Non-pigmented ciliary epithelial cell (primary cell): ENCODE measurements at regions not wholly inside any gene's neighbourhood (a gene's known extent, or its start where the extent isn't known, plus 50 kb on each side); places are given as distances from the start of the nearest gene placed in this dataset.
"Not testable (repeated sequence)": the region's sequence is repeated elsewhere in the genome, so short reads cannot be mapped to it uniquely, and the experiment has no call there.

Source experiments
- DNase-seq: peaks from one replicate; pipeline ENCODE4 v3.0.0-alpha.2; 2010; ENCODE audit warnings: low read depth

GRCh38 chr1:233722212-233722979 is 108.5 kb downstream of the KCNK1 start:
- DNase-seq, result no peak

GRCh38 chr1:233723387-233723786 is 109.5 kb downstream of the KCNK1 start:
- DNase-seq, result no peak

GRCh38 chr1:233724131-233724631 is 110.3 kb downstream of the KCNK1 start:
- not testable (repeated sequence) for DNase-seq

- DNase-seq, result no peak
Measured at GRCh38 chr1:233725423-233725822, 111.5 kb downstream of the KCNK1 start.

- DNase-seq, result no peak
Measured at GRCh38 chr1:233728721-233729120, 114.8 kb downstream of the KCNK1 start.

- no peak for DNase-seq
Measured at GRCh38 chr1:233730380-233730779, 116.5 kb downstream of the KCNK1 start.

GRCh38 chr1:233730809-233731208 is 116.9 kb downstream of the KCNK1 start:
- no peak for DNase-seq

- no peak for DNase-seq
Measured at GRCh38 chr1:233732206-233732605, 118.3 kb downstream of the KCNK1 start.

GRCh38 chr1:233734456-233734855 is 120.5 kb downstream of the KCNK1 start:
- no peak for DNase-seq

GRCh38 chr1:233735331-233735730 is 121.4 kb downstream of the KCNK1 start:
- no peak for DNase-seq

- DNase-seq, result no peak
Measured at GRCh38 chr1:233735847-233736246, 121.9 kb downstream of the KCNK1 start.

- DNase-seq, result no peak
Measured at GRCh38 chr1:233737341-233737740, 123.4 kb downstream of the KCNK1 start.

GRCh38 chr1:233738396-233738795 is 124.5 kb downstream of the KCNK1 start:
- no peak for DNase-seq

- DNase-seq, result no peak
Measured at GRCh38 chr1:233738850-233739249, 124.9 kb downstream of the KCNK1 start.

GRCh38 chr1:233744779-233745513 is 131.0 kb downstream of the KCNK1 start:
- no peak for DNase-seq

- no peak for DNase-seq
Measured at GRCh38 chr1:233750139-233750538, 136.2 kb downstream of the KCNK1 start.

GRCh38 chr1:233759665-233760064 is 144.8 kb upstream of the SLC35F3 start:
- DNase-seq, result no peak

- DNase-seq, result not testable (repeated sequence)
Measured at GRCh38 chr1:233764304-233764703, 140.2 kb upstream of the SLC35F3 start.

GRCh38 chr1:233777566-233777965 is 126.9 kb upstream of the SLC35F3 start:
- no peak for DNase-seq

- no peak for DNase-seq
Measured at GRCh38 chr1:233780049-233780448, 124.4 kb upstream of the SLC35F3 start.

GRCh38 chr1:233782937-233783586 is 121.4 kb upstream of the SLC35F3 start:
- no peak for DNase-seq

GRCh38 chr1:233787599-233787998 is 116.9 kb upstream of the SLC35F3 start:
- no peak for DNase-seq

- DNase-seq, result no peak
Measured at GRCh38 chr1:233788687-233789086, 115.8 kb upstream of the SLC35F3 start.
